ENCODE measurements at regions not wholly inside any gene's neighbourhood (a gene's known extent, or its start where the extent isn't known, plus 50 kb on each side); places are given as distances from the start of the nearest gene placed in this dataset.

- no peak overlapping the region for H3K23ac ChIP-seq (ENCODE audit: insufficient read length, low read depth, low read length)
- H4K20me1 ChIP-seq (ENCODE audit: control insufficient read depth, insufficient read depth, insufficient read length), result no peaks in the 10 kb centered on the region
- no peak overlapping the region for H3K14ac ChIP-seq (ENCODE audit: insufficient read depth, low read length)
- Mint-ChIP-seq H3K36me3 (ENCODE audit: insufficient read depth in 1 of 3, low read depth in 3 of 3) (no peaks in the 10 kb centered on the region), H3K4me3 (no peak overlapping the region), H3K4me1 (peaks cover 14 to 49% of the 10 kb centered on the region in 2 experiments), H3K9me3 (no peaks in the 10 kb centered on the region; a peak in 1 of 5 replicates), H3K27ac (no peak overlapping the region), H3K27me3 (ENCODE audit: low read depth) (peaks cover 2% of the 10 kb centered on the region)
- no peak overlapping the region for H2BK20ac ChIP-seq (ENCODE audit: low read depth, low read length, poor library complexity, severe bottlenecking)
- H3K4me1 ChIP-seq (ENCODE audit: insufficient read depth, low read length), result no peaks in the 10 kb centered on the region
- no peak overlapping the region for H2AFZ ChIP-seq (ENCODE audit: low read length)
- H3K79me1 ChIP-seq (ENCODE audit: insufficient read depth, low read depth, low read length, poor library complexity, severe bottlenecking), result no peaks in the 10 kb centered on the region
- H2BK12ac ChIP-seq (ENCODE audit: insufficient read length, low read depth, low read length), result no peak overlapping the region
- H3K27ac ChIP-seq (ENCODE audit: insufficient read length, low read depth, low read length), result no peak overlapping the region
- WGBS (ENCODE audit: extremely low coverage, insufficient read length, low lambda C conversion rate), result no CpG with 5 or more reads among the region's 13 CpGs
- H2BK5ac ChIP-seq (ENCODE audit: insufficient read length, low read length), result no peak overlapping the region
- no peak for DNase-seq
- no peak overlapping the region for H3K56ac ChIP-seq (ENCODE audit: insufficient read length, low read depth, low read length)
- no peak overlapping the region for H3K18ac ChIP-seq (ENCODE audit: insufficient read length, low read depth, low read length)
- no peak overlapping the region for H3K4ac ChIP-seq (ENCODE audit: low read depth, low read length)
- no peak overlapping the region for H2AK5ac ChIP-seq (ENCODE audit: insufficient read length, low read length)
- H4K5ac ChIP-seq (ENCODE audit: insufficient read length, low read depth, low read length), result no peak overlapping the region
- no peak overlapping the region for H2BK15ac ChIP-seq (ENCODE audit: low read depth, low read length)
- H3K9ac ChIP-seq (ENCODE audit: extremely low read depth, insufficient read length, low read length), result no peak overlapping the region
- no peaks in the 10 kb centered on the region for H3K27me3 ChIP-seq (ENCODE audit: insufficient read depth, low read length)
- H3K23me2 ChIP-seq (ENCODE audit: insufficient read length, low read depth, low read length, poor library complexity, severe bottlenecking), result no peaks in the 10 kb centered on the region
- H3T11ph ChIP-seq (ENCODE audit: low read length), result no peak overlapping the region
- no peaks in the 10 kb centered on the region for H3K79me2 ChIP-seq (ENCODE audit: insufficient read depth, low read length)
- no peak for TF ChIP-seq CTCF (conservative IDR thresholded peaks at IDR 0.05)
- H2BK120ac ChIP-seq (ENCODE audit: low read depth, low read length, poor library complexity, severe bottlenecking), result no peak overlapping the region
- no peak overlapping the region for H3K4me2 ChIP-seq (ENCODE audit: insufficient read depth, insufficient read length, low read length)
- no peak overlapping the region for H4K91ac ChIP-seq (ENCODE audit: insufficient read length, low read depth, low read length)
- H3K9me3 ChIP-seq (ENCODE audit: control insufficient read depth, low read depth, low read length), result no peaks in the 10 kb centered on the region
- no peak overlapping the region for H4K8ac ChIP-seq (replicated peaks; ENCODE audit: insufficient read length, low read depth, low read length)
These were observed 165.8 kb upstream of the B3GAT1 start for GRCh38 chr11:134577751-134578395.
